GM12878 (cell line): ENCODE measurements at regions not wholly inside any gene's neighbourhood (a gene's known extent, or its start where the extent isn't known, plus 50 kb on each side); places are given as distances from the start of the nearest gene placed in this dataset.

Source experiments
- ATAC-seq: fragments of 200-7000 bp; cut with Tn5 transposase; 3 replicates; pipeline ENCODE4 v1.9.1; 2020; ENCODE audit warnings: mild to moderate bottlenecking, moderate library complexity
- BruUV-seq: library from RNA; stranded (reverse); fragments of 400-500 nt; replicated peaks from 2 replicates; lab custom pipeline; 2021; lab: Mats Ljungman, UMichigan
- CTCF ChIA-PET: fragments of 300-600 bp; sonication (Branson Sonifier 250); formaldehyde crosslinking; extraction: SDS; loops from one replicate; lab custom pipeline; 2021; ENCODE audit warnings: inconsistent platforms; lab: Yijun Ruan, JAX
- POLR2A ChIA-PET: fragments of 350-600 bp; formaldehyde crosslinking; extraction: SDS; loops from one replicate; lab custom pipeline; 2021; ENCODE audit warnings: inconsistent platforms; lab: Charles Lee
- RAD21 ChIA-PET: fragments of 300-600 bp; sonication (Branson Sonifier 250); formaldehyde crosslinking; loops from one replicate; lab custom pipeline; 2023; ENCODE audit warnings: antibody characterized with exemption; ENCODE audit not compliant: unreplicated experiment; lab: Charles Lee
- SMC1A ChIA-PET: fragments of 300-600 bp; sonication (Branson Sonifier 250); formaldehyde crosslinking; loops from one replicate; lab custom pipeline; 2023; ENCODE audit not compliant: unreplicated experiment, uncharacterized antibody; lab: Charles Lee
- DNase-seq: peaks from one replicate; pipeline ENCODE4 v3.0.0-alpha.2; 2011; ENCODE audit warnings: low read depth, low spot score
- FAIRE-seq: peaks from 3 replicates; lab custom pipeline; 2011; peaks lifted over from hg19 to GRCh38; lab: Jason Lieb, UNC
- H2AFZ ChIP-seq: 2 replicates; pipeline ENCODE4 v1.6.0; 2011; ENCODE audit warnings: low read depth, low read length, control low read depth; ENCODE audit not compliant: control insufficient read depth
- H3K27ac ChIP-seq: 2 replicates; pipeline ENCODE4 v1.5.1; 2011; ENCODE audit warnings: control low read depth; ENCODE audit not compliant: control insufficient read depth, insufficient read depth
- H3K27me3 ChIP-seq, 2 experiments: replicated peaks in 1 of 2; 2 replicates each; pipeline versions ENCODE4 v1.6.0 to v1.6.1; 2011; ENCODE audit warnings: low read length in 1 of 2; ENCODE audit not compliant: control insufficient read depth in 2 of 2, insufficient read depth in 2 of 2
- H3K36me3 ChIP-seq, 2 experiments: 2 replicates each; pipeline ENCODE4 v1.5.1; 2011; ENCODE audit warnings: low read length in 1 of 2; ENCODE audit not compliant: control insufficient read depth in 2 of 2, insufficient read depth in 2 of 2
- H3K4me1 ChIP-seq: 2 replicates; pipeline ENCODE4 v1.6.1; 2011; ENCODE audit warnings: mild to moderate bottlenecking, low read length, moderate library complexity, mixed read lengths; ENCODE audit not compliant: control insufficient read depth, insufficient read depth
- H3K4me2 ChIP-seq: 2 replicates; pipeline ENCODE4 v1.6.0; 2011; ENCODE audit warnings: control low read depth; ENCODE audit not compliant: control insufficient read depth, insufficient read depth
- H3K4me3 ChIP-seq: fragments of 200-600 bp; sonication (generic); 2 replicates; pipeline ENCODE4 v1.5.1; 2016
- H3K79me2 ChIP-seq: 2 replicates; pipeline ENCODE4 v1.6.0; 2011; ENCODE audit warnings: low read length; ENCODE audit not compliant: control insufficient read depth, insufficient read depth
- H3K9ac ChIP-seq: 2 replicates; pipeline ENCODE4 v1.8.0; 2011; ENCODE audit warnings: low read length, control low read depth, mixed read lengths; ENCODE audit not compliant: control insufficient read depth, insufficient read depth
- H3K9me3 ChIP-seq: replicated peaks from 3 replicates; pipeline ENCODE4 v1.5.1; 2011; ENCODE audit warnings: mild to moderate bottlenecking, low read length; ENCODE audit not compliant: control insufficient read depth, insufficient read depth
- H4K20me1 ChIP-seq: 2 replicates; pipeline ENCODE4 v1.6.0; 2011; ENCODE audit not compliant: control insufficient read depth, insufficient read depth
- BHLHE40 ChIP-seq, 2 experiments: fragments of 450-650 bp in 1 of 2; IDR thresholded peaks; 2 replicates each; pipeline ENCODE4 v1.6.1; 2011 to 2017; ENCODE audit warnings: low read depth in 2 of 2, borderline replicate concordance in 1 of 2, improper control_type of control experiment in 1 of 2, low read length in 1 of 2, mild to moderate bottlenecking in 1 of 2
- CREB1 ChIP-seq: IDR thresholded peaks from 2 replicates; pipeline ENCODE4 v1.6.1; 2012; ENCODE audit warnings: low read depth, mild to moderate bottlenecking, inconsistent platforms
- FOS ChIP-seq: IDR thresholded peaks from 3 replicates; pipeline ENCODE4 v1.6.1; 2011; ENCODE audit warnings: borderline replicate concordance; ENCODE audit not compliant: insufficient read length; ENCODE audit errors: extremely low read depth
- FOXK2 ChIP-seq: fragments of 450-650 bp; IDR thresholded peaks from 2 replicates; pipeline ENCODE4 v1.6.1; 2017; ENCODE audit warnings: mild to moderate bottlenecking, moderate library complexity
- GATAD2B ChIP-seq: fragments of 450-650 bp; conservative IDR thresholded peaks from 2 replicates; pipeline ENCODE4 v1.6.1; 2017; ENCODE audit warnings: low read depth, mild to moderate bottlenecking, moderate library complexity
- JUND ChIP-seq: IDR thresholded peaks from 2 replicates; pipeline ENCODE4 v1.6.1; 2012; ENCODE audit warnings: low read depth, mild to moderate bottlenecking, low read length, improper control_type of control experiment, moderate library complexity
- KDM1A ChIP-seq: fragments of 200-600 bp; sonication (generic); IDR thresholded peaks from 2 replicates; pipeline ENCODE4 v1.6.1; 2016; ENCODE audit warnings: borderline replicate concordance
- KLF5 ChIP-seq: fragments of 450-650 bp; IDR thresholded peaks from 2 replicates; pipeline ENCODE4 v1.6.1; 2014; ENCODE audit warnings: mild to moderate bottlenecking; ENCODE audit not compliant: partially characterized antibody
- MTA2 ChIP-seq: fragments of 450-650 bp; IDR thresholded peaks from 2 replicates; pipeline ENCODE4 v1.6.1; 2016; ENCODE audit warnings: low read depth, mild to moderate bottlenecking, moderate library complexity
- NFXL1 ChIP-seq: fragments of 450-650 bp; IDR thresholded peaks from 2 replicates; pipeline ENCODE4 v1.6.1; 2017; ENCODE audit warnings: antibody characterized with exemption, mild to moderate bottlenecking, borderline replicate concordance
- NRF1 ChIP-seq: conservative IDR thresholded peaks from 2 replicates; pipeline ENCODE4 v1.6.1; 2011; ENCODE audit warnings: mild to moderate bottlenecking, low read depth, low read length, improper control_type of control experiment
- POLR2A ChIP-seq: IDR thresholded peaks from 2 replicates; pipeline ENCODE4 v1.6.1; 2011; ENCODE audit warnings: low read depth, mild to moderate bottlenecking, low read length
- POLR2AphosphoS2 ChIP-seq: IDR thresholded peaks from 2 replicates; pipeline ENCODE4 v1.6.1; 2011; ENCODE audit warnings: low read depth, mild to moderate bottlenecking, low read length, improper control_type of control experiment, moderate library complexity
- SMC3 ChIP-seq: IDR thresholded peaks from 2 replicates; pipeline ENCODE4 v1.6.1; 2011; ENCODE audit warnings: low read length, improper control_type of control experiment, borderline replicate concordance
- STAT3 ChIP-seq: IDR thresholded peaks from 2 replicates; pipeline ENCODE4 v1.6.1; 2011; ENCODE audit warnings: low read depth, low read length, improper control_type of control experiment
- WRNIP1 ChIP-seq: IDR thresholded peaks from 2 replicates; pipeline ENCODE4 v1.6.1; 2011; ENCODE audit warnings: low read depth, low read length, improper control_type of control experiment, borderline replicate concordance
- ZBED1 ChIP-seq: IDR thresholded peaks from 2 replicates; pipeline ENCODE4 v1.6.1; 2016; ENCODE audit warnings: borderline replicate concordance
- ZNF207 ChIP-seq: fragments of 450-650 bp; IDR thresholded peaks from 2 replicates; pipeline ENCODE4 v1.6.1; 2014; ENCODE audit warnings: antibody characterized with exemption, mild to moderate bottlenecking, borderline replicate concordance
- ZZZ3 ChIP-seq: IDR thresholded peaks from 2 replicates; pipeline ENCODE4 v1.6.1; 2011; ENCODE audit warnings: low read depth; ENCODE audit not compliant: control insufficient read depth, insufficient read length
- WGBS: methylation state at CpG from one replicate; pipeline ENCODE4 v1.1.6; 2016; ENCODE audit warnings: low lambda C conversion rate; ENCODE audit not compliant: insufficient replicate concordance, insufficient coverage; ENCODE audit errors: missing lambda C conversion rate; 5-methylcytosine and 5-hydroxymethylcytosine counted together
- in situ Hi-C: fragments of 300-500 bp; cut with MboI; formaldehyde crosslinking; loops from 9 replicates; pipeline ENCODE4 v1.14.3; 2018; ENCODE audit warnings: mixed read lengths
- intact Hi-C: fragments of 100-400 bp; cut with micrococcal nuclease; formaldehyde crosslinking; loops from one replicate; pipeline ENCODE4 v1.14.2; 2022; ENCODE audit not compliant: unreplicated experiment
- TF ChIP-seq, protein P1 (sequence below): IDR thresholded peaks from 2 replicates; pipeline ENCODE4 v1.6.1; 2011; ENCODE audit warnings: mild to moderate bottlenecking, low read depth, low read length, moderate library complexity; ENCODE audit not compliant: insufficient replicate concordance
- TF ChIP-seq, protein P2 (sequence below): fragments of 450-650 bp; IDR thresholded peaks from 2 replicates; pipeline ENCODE4 v1.6.1; 2017; ENCODE audit warnings: mild to moderate bottlenecking, moderate library complexity

DNA sequence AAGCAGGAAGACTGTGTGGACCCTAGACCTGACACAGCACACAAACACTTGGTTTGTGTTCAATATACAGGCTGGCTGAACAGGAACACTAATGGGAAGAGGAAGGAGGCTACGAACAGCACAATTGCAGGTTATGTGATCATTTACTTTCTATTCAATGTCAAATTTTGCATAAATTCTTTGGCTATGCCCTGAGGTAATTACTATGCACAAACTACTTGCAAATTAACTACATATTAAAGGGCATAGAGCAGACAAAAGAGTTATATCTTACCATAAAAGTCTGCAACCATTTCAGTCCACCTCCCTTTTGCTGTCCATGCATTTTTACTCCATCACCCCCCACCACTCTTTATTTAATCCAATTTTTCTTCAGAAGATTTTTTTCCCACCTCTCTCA is 291.2 kb upstream of the TMTC1 start (continued):
- TF ChIP-seq BHLHE40 (IDR thresholded peaks at IDR 0.05; ENCODE audit: borderline replicate concordance in 1 of 2, low read depth in 2 of 2, low read length in 1 of 2) (no peak), WRNIP1 (no peak), KLF5 (no peak), MTA2 (no peak)
- TF ChIP-seq, protein P1, sequence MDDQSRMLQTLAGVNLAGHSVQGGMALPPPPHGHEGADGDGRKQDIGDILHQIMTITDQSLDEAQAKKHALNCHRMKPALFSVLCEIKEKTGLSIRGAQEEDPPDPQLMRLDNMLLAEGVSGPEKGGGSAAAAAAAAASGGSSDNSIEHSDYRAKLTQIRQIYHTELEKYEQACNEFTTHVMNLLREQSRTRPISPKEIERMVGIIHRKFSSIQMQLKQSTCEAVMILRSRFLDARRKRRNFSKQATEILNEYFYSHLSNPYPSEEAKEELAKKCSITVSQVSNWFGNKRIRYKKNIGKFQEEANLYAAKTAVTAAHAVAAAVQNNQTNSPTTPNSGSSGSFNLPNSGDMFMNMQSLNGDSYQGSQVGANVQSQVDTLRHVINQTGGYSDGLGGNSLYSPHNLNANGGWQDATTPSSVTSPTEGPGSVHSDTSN = no peak

DNA sequence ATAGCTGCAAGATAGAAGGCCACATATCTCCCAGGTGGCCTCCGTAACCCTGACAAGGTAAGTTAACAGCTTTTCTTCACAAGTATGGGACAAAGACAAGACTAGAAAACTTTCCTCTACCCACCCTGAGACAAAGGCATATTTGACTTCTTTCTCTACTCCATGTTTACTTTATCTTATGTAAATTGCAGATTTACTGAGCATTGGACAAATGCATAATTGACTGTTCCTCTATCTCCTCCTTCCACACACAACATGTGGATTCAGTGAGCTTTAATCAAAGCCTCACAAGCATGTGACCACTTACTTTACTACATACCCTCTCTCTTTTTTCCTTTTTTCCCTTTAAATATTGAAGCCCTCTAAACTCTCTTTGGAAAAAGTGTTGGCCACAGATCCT is 289.1 kb upstream of the TMTC1 start:
- H3K79me2 ChIP-seq = no peaks in the 10 kb centered on the region
- in situ Hi-C loops = no loop called here
- ChIA-PET RAD21 (no interaction called here), SMC1A (interaction anchor here (0.5 to 1.2 kb wide), 2 partner anchors 10 to 61 kb away, joined by 4 read pairs; no protein-coding TSS in a partner anchor), CTCF (no interaction called here), POLR2A (no interaction called here)
- H3K36me3 ChIP-seq = no peaks in the 10 kb centered on the region
- no peak overlapping the region for H3K4me3 ChIP-seq
- no peak overlapping the region for H3K9ac ChIP-seq
- ATAC-seq = no peak
- BruUV-seq = no TSS peak
- no peaks in the 10 kb centered on the region; a peak in 1 of 4 replicates for H3K27me3 ChIP-seq
- WGBS = 27% methylated on average over 1 of the region's 1 CpG
- no peaks in the 10 kb centered on the region for H3K4me1 ChIP-seq
- no peaks in the 10 kb centered on the region for H4K20me1 ChIP-seq
- no peak overlapping the region for H3K27ac ChIP-seq
- FAIRE-seq = no peak
- no peaks in the 10 kb centered on the region for H3K9me3 ChIP-seq
- DNase-seq = no peak
- H3K4me2 ChIP-seq = no peak overlapping the region
- H2AFZ ChIP-seq = no peak overlapping the region
- intact Hi-C loops = no loop called here
- TF ChIP-seq STAT3 = no peak
- TF ChIP-seq ZNF207 = no peak
- no peak for TF ChIP-seq WRNIP1
- TF ChIP-seq POLR2A = no peak
- TF ChIP-seq FOS = no peak
- TF ChIP-seq POLR2AphosphoS2 = no peak
- no peak for TF ChIP-seq JUND
- no peak for TF ChIP-seq FOXK2
- no peak for TF ChIP-seq GATAD2B
- TF ChIP-seq CREB1 = no peak
- no peak for TF ChIP-seq ZBED1
- TF ChIP-seq KDM1A = no peak
- TF ChIP-seq NRF1 = no peak
- TF ChIP-seq ZZZ3 = no peak
- no peak for TF ChIP-seq NFXL1
- TF ChIP-seq, protein P2, sequence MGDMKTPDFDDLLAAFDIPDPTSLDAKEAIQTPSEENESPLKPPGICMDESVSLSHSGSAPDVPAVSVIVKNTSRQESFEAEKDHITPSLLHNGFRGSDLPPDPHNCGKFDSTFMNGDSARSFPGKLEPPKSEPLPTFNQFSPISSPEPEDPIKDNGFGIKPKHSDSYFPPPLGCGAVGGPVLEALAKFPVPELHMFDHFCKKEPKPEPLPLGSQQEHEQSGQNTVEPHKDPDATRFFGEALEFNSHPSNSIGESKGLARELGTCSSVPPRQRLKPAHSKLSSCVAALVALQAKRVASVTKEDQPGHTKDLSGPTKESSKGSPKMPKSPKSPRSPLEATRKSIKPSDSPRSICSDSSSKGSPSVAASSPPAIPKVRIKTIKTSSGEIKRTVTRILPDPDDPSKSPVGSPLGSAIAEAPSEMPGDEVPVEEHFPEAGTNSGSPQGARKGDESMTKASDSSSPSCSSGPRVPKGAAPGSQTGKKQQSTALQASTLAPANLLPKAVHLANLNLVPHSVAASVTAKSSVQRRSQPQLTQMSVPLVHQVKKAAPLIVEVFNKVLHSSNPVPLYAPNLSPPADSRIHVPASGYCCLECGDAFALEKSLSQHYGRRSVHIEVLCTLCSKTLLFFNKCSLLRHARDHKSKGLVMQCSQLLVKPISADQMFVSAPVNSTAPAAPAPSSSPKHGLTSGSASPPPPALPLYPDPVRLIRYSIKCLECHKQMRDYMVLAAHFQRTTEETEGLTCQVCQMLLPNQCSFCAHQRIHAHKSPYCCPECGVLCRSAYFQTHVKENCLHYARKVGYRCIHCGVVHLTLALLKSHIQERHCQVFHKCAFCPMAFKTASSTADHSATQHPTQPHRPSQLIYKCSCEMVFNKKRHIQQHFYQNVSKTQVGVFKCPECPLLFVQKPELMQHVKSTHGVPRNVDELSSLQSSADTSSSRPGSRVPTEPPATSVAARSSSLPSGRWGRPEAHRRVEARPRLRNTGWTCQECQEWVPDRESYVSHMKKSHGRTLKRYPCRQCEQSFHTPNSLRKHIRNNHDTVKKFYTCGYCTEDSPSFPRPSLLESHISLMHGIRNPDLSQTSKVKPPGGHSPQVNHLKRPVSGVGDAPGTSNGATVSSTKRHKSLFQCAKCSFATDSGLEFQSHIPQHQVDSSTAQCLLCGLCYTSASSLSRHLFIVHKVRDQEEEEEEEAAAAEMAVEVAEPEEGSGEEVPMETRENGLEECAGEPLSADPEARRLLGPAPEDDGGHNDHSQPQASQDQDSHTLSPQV = no peak
- no peak for TF ChIP-seq SMC3
